Activated CD8-positive, alpha-beta memory T cell treated with anti-CD3 and anti-CD28 coated beads, Interleukin-2, amount 50 U/mL, for 1 hour (primary cell): ENCODE measurements at regions not wholly inside any gene's neighbourhood (a gene's known extent, or its start where the extent isn't known, plus 50 kb on each side); places are given as distances from the start of the nearest gene placed in this dataset.

Source experiments
- DNase-seq: peaks from one replicate; pipeline ENCODE4 v3.0.0-alpha.2; 2020; ENCODE audit errors: extremely low read depth

DNA sequence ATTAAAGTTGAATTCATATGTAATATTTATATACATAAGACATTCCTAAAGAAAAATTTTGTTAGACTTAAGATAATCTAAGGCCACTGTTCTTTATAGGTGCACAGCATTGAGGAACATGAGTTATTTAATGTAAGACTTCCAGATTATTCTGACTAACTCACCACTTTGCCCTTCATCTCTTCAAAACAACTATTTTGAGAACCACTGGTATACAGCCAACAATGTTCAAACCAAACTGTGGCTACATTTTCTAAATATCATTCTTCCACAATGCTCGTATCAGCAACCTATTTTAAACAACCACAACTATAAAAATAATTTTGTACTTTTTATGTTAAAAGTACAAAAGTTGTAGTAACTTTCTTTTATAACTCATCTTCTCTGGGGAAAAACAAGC, 199.8 kb upstream of the ALCAM start:
- no peak for DNase-seq

DNA sequence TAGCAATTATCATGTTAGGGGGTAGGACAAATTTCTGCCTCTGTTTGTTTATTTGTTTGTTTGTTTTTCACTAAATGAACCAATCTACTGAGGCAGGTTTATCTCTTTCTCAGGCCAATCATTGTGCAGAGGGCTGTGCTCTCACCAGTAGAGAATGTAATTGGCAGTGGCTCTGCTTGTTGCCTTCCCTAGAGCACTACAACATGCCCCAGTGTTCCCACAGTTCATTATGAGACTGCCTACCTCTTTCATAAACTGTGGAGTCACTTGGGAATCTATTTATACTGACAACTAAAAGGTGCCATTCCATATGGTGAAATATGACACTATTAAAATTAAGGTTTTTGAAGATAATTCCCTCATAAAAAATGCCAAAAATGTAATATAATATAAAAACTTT, 196.3 kb upstream of the ALCAM start:
- no peak for DNase-seq

DNA sequence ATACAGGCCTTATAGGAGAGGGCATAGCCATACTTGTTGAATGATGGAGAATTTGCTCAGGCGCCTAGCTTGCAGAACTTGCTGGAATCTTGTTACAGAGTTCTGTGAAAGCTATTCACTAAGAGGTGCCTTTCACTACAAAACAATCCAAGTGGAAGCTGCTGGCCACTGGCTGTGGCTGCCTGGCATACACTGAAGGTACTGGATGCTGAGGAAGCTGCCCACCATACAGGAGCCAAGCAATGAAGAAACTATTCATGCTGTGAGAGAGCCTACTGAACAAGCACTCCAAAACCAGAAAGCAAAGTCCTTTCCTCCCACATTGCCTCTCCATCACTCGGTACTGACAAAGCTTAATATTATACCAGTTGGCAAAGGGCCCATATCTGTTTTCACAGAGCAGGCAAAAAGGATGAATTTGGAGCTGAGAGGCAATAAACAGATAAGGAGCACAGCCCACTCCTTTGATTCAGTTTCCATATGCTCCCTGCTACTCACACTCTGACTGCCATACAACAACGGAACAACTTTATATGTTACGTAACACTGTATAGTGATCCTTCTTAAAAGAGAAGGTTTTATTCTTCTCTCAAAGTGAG, 192.6 kb upstream of the ALCAM start:
- DNase-seq, result no peak

DNA sequence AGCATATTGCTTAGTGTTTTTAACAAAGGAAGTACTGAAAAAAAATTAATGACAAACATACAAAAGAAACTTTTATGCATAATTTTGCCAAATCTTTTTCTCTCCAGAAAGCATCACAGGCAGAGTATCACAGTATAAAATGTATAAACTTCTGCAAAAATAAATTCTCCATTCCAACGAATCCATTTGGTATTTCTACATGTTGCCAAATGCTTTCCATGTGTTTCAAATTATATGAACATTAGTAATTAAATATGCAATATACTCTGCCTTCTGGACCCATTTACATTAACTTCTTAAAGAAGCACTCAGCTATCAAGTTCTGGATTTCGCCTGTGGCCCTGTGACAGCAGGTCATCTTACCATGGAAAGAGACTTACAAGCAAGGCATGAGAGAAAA, 189.1 kb upstream of the ALCAM start:
- DNase-seq, result no peak

GRCh38 chr3:105187344-105187743, 179.4 kb upstream of the ALCAM start:
- DNase-seq, result no peak

- no peak for DNase-seq
These were observed 171.4 kb upstream of the ALCAM start for GRCh38 chr3:105195260-105195659.

DNA sequence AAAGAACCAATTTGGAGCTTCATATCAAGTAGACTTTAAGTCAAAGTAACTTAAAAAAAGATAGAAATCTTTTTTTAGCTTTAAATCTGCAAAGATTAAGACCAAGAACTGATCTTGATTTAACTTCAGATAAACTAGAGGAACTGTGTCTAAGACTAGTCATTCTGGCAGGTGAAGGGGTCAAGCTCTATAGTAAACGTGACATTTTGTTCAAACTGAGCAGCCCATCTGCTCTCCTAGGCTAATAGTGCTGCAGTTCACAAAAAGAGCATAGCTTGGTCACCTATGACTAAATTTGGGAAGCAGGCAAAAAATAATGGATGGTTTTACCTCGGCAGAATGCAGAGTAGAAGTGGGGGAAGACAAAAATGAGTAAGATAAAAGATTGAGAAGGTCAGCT, 168.8 kb upstream of the ALCAM start:
- no peak for DNase-seq

GRCh38 chr3:105199217-105199616, 167.5 kb upstream of the ALCAM start:
- DNase-seq, result no peak

GRCh38 chr3:105210141-105210540, 156.6 kb upstream of the ALCAM start:
- no peak for DNase-seq

- DNase-seq, result no peak
These were observed 152.1 kb upstream of the ALCAM start for GRCh38 chr3:105214590-105214989.

GRCh38 chr3:105222568-105223093, 144.1 kb upstream of the ALCAM start:
- no peak for DNase-seq

GRCh38 chr3:105223815-105224214, 142.9 kb upstream of the ALCAM start:
- no peak for DNase-seq

GRCh38 chr3:105228696-105229095, 138.0 kb upstream of the ALCAM start:
- no peak for DNase-seq

GRCh38 chr3:105232553-105232952, 134.2 kb upstream of the ALCAM start:
- no peak for DNase-seq

DNA sequence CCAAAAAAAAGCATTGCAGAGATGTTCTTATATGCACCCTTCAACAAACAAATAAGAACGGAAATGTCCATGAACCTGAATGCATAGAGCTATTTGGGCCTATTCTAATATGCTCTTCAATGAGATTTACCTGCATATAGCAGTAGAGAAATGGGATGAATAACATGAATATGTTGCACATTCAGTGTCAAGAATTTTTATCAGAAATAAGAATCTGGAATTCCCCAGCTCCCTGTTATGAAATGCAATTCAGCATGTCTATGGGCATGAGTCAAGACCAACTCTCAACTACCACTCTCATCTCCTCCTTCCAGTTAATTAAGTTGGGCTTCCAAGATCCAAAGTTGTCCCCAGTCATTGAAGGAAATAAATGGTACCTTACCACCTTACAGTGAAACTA, 133.7 kb upstream of the ALCAM start:
- no peak for DNase-seq

- DNase-seq, result no peak
These were observed 131.5 kb upstream of the ALCAM start for GRCh38 chr3:105235221-105235620.

DNA sequence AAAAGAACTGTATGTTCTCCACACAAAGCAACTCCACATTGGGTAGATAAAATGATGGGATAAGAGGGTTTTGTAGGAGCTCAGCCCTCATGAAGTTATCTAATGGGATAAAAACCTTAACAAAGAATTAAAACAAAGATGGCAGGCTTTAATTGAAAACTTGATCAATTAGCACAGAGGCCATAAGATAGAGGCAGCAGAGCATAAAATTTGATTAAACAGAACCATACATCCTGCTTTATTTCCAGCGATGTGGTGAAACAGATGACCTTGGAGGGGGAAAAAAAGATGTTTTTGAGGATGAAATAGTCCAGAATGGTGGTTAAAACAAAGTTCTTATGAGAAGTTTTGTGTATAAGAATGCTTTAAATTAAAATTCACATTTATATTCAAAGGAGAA, 130.9 kb upstream of the ALCAM start:
- no peak for DNase-seq

DNA sequence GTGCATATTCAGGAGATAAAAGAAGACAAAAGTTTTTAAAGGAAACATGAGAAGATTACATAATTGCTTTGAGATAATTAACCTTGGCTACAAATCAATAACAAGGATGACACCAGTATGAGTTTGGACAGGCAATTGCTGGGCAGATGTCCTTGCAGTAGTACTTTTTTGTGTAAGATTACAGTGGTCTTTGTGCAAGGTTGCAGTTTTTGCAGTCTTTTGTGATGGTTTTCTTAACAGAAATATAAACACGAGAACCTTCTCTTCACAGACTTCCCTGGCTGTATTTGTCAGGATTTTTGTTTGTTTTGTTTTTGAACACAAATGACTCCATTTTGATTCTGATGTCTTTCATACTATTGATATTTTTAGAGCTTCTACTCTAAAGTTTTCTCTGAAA, 128.3 kb upstream of the ALCAM start:
- no peak for DNase-seq

GRCh38 chr3:105243076-105243475, 123.6 kb upstream of the ALCAM start:
- no peak for DNase-seq

DNA sequence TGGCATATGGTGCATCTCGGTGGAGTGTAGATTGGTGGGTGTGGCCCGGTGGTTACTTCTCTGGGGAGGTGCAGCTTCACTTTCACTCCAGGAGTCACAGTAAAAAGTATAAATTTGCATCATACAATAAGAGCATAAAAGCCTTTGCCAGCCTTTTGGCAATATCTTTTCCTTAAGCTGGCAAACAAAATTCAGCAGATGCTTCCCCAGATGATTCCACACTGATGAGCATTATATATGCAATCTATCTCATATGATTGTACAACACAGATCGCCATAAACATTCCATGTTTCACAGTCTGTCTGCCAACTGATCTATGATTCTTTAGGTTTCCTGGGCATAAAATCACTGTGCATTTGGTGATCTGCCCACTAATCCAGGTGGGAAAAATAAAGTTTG, 120.2 kb upstream of the ALCAM start:
- DNase-seq, result no peak

GRCh38 chr3:105253225-105253624, 113.5 kb upstream of the ALCAM start:
- no peak for DNase-seq

DNA sequence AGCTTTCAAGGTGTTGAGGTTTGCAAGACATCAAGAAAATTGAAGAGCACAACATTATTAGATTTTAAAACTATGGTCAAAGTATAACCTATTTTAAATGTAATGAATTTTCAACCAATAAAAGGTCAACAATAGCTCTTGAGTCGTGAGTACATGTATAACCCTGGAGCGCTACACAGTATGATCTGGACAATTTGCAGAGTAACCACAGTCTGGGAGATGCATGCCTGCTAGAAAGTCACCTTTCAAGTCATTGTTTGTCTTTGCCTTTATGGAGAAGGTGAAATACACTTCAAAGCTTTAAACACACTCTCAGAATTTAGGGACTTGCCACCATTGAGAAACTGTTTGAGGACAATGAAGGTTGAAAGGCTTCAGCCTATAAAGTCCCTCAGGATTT, 112.6 kb upstream of the ALCAM start:
- no peak for DNase-seq

- DNase-seq, result no peak
These were observed 111.4 kb upstream of the ALCAM start for GRCh38 chr3:105255350-105255749.

DNA sequence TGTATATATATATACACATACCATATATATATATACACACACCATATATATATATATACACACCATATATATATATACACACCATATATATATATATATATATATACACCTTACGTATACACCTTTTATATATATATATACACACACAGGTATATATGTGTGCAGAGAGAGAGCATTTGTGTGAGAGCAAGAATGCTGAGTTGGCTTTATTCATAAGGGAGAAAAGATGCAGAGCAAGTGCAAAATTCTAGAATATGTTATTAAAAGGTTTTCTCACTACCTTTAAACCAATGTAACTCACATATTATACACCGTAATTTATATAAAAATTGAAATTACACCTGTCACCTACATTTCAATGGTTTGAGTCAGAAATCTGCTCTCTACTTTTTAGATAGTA, 107.2 kb upstream of the ALCAM start:
- no peak for DNase-seq
